HCT116 (cell line): ENCODE measurements at regions not wholly inside any gene's neighbourhood (a gene's known extent, or its start where the extent isn't known, plus 50 kb on each side); places are given as distances from the start of the nearest gene placed in this dataset.

Source experiments
- CTCF ChIP-seq, 3 experiments: fragments of 200-600 bp in 1 of 3; sonication (generic) in 1 of 3; IDR thresholded peaks in 2 of 3; conservative IDR thresholded peaks in 1 of 3; 2 replicates each; pipeline ENCODE4 v1.5.1; 2012 to 2017; ENCODE audit warnings: low read depth in 2 of 3, low read length in 2 of 3, antibody characterized with exemption in 1 of 3, borderline replicate concordance in 1 of 3, control low read depth in 1 of 3, mild to moderate bottlenecking in 1 of 3, mixed read lengths in 1 of 3, mixed run types in 1 of 3, moderate library complexity in 1 of 3; ENCODE audit not compliant: insufficient read depth in 1 of 3
- FOSL1 ChIP-seq: IDR thresholded peaks from 2 replicates; pipeline ENCODE4 v1.6.1; 2012; ENCODE audit warnings: low read depth
- MAX ChIP-seq: IDR thresholded peaks from 2 replicates; pipeline ENCODE4 v1.6.1; 2012
- RAD21 ChIP-seq: IDR thresholded peaks from 2 replicates; pipeline ENCODE4 v1.6.1; 2012; ENCODE audit warnings: low read depth, mild to moderate bottlenecking
- REST ChIP-seq: IDR thresholded peaks from 2 replicates; pipeline ENCODE4 v1.6.1; 2012; ENCODE audit warnings: low read depth
- SIN3A ChIP-seq: IDR thresholded peaks from 2 replicates; pipeline ENCODE4 v1.6.1; 2012; ENCODE audit warnings: low read depth
- ZNF274 ChIP-seq: fragments of 200-500 bp; sonication (Bioruptor generic); IDR thresholded peaks from 2 replicates; pipeline ENCODE4 v1.6.1; 2014; ENCODE audit warnings: mild to moderate bottlenecking, low read depth, low read length, inconsistent platforms

GRCh38 chr5:57582578-57583070, 100.0 kb upstream of the ACTBL2 start:
- TF ChIP-seq MAX (no peak), CTCF (IDR thresholded peaks at IDR 0.05 in 2 of 3, conservative IDR thresholded peaks at IDR 0.05 in 1 of 3; ENCODE audit: borderline replicate concordance in 1 of 3, insufficient read depth in 1 of 3, low read depth in 2 of 3, low read length in 2 of 3) (no peak), REST (no peak), SIN3A (no peak), RAD21 (no peak), FOSL1 (no peak), ZNF274 (no peak)
